ENCODE measurements at regions not wholly inside any gene's neighbourhood (a gene's known extent, or its start where the extent isn't known, plus 50 kb on each side); places are given as distances from the start of the nearest gene placed in this dataset.

DNA sequence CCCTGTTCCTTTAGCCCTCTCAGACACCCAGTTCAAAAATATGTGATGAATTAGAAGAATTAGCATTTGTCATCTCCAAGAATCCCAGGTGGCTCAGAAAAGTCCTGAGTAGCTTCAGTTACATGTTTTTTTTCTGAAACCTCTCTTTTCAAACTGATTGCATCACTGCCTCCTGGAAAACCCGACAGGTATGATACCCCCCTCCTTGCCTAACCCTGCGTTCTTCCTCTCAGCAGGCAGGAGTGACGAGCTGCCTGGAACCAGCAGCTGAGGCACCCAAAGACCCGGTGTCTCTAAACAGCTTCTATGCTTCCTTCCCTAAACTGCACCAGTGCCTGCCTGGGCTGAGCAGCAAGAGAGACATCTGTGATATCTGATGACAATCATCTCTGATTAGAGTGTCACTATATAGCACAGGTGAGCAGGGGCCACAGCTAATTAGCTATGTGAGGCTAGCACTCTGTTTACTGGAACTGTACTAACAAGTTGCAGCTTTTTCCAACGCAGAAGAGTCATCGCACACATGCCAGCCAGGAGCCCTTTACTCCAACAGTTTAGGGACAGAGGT lies 376.4 kb upstream of the ATP5MC3 start:
- no peak for TF ChIP-seq EZH2phosphoT487 (IDR thresholded peaks at IDR 0.05; ENCODE audit: borderline replicate concordance)
- TF ChIP-seq, protein P1, sequence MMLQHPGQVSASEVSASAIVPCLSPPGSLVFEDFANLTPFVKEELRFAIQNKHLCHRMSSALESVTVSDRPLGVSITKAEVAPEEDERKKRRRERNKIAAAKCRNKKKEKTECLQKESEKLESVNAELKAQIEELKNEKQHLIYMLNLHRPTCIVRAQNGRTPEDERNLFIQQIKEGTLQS (IDR thresholded peaks at IDR 0.05): no peak
